ENCODE measurements at regions not wholly inside any gene's neighbourhood (a gene's known extent, or its start where the extent isn't known, plus 50 kb on each side); places are given as distances from the start of the nearest gene placed in this dataset.

- no peak for TF ChIP-seq CTCF (conservative IDR thresholded peaks at IDR 0.05; ENCODE audit: low read depth, low read length)
- TF ChIP-seq EZH2 (IDR thresholded peaks at IDR 0.05; ENCODE audit: borderline replicate concordance, low read depth, low read length, poor library complexity, severe bottlenecking) = no peak
Observed at GRCh38 chr5:40307920-40308319, 371.8 kb upstream of the PTGER4 start.

All from A673 (cell line).